Neural cell (in vitro differentiated cells): ENCODE measurements at regions not wholly inside any gene's neighbourhood (a gene's known extent, or its start where the extent isn't known, plus 50 kb on each side); places are given as distances from the start of the nearest gene placed in this dataset.

Source experiments
- EP300 ChIP-seq: fragments of 450-650 bp; conservative IDR thresholded peaks from 2 replicates; pipeline ENCODE4 v1.6.1; 2014; ENCODE audit warnings: antibody characterized with exemption, mild to moderate bottlenecking, moderate library complexity; ENCODE audit not compliant: poor library complexity, severe bottlenecking
- EZH2 ChIP-seq: fragments of 200-600, 300-800 bp; shearing (Covaris generic), sonication (generic); IDR thresholded peaks from 2 replicates; pipeline ENCODE4 v1.6.1; 2014; ENCODE audit warnings: antibody characterized with exemption, low read length, borderline replicate concordance, mild to moderate bottlenecking; ENCODE audit not compliant: insufficient read depth, poor library complexity, severe bottlenecking
- POLR2AphosphoS5 ChIP-seq: IDR thresholded peaks from 2 replicates; pipeline ENCODE4 v1.6.1; 2012
- TF ChIP-seq, protein P1 (sequence below): fragments of 450-650 bp; IDR thresholded peaks from 2 replicates; pipeline ENCODE4 v1.5.1; 2014; ENCODE audit warnings: antibody characterized with exemption, mild to moderate bottlenecking, moderate library complexity; ENCODE audit not compliant: poor library complexity, severe bottlenecking
- TF ChIP-seq, protein P2 (sequence below): IDR thresholded peaks from 2 replicates; pipeline ENCODE4 v1.6.1; 2012; ENCODE audit warnings: borderline replicate concordance

DNA sequence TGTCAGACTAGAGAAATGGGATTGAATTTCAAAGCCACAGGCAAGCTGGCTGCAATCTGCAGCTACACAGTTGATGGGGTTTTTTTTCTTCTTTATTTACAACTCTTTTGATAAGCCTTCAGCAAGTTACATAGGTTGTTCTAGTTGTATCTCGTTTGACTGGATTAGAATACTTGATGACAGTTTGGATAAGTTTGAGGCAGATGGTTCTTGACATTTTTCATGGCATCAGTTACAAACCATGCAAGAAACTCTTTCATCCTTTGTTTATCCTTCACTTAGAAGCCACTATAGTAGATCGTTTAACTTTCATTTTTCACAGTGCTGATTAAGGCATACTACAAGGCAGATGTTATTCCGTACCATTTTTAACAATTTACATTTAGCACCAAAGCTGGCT lies 238.9 kb downstream of the TOX3 start:
- TF ChIP-seq, protein P1, sequence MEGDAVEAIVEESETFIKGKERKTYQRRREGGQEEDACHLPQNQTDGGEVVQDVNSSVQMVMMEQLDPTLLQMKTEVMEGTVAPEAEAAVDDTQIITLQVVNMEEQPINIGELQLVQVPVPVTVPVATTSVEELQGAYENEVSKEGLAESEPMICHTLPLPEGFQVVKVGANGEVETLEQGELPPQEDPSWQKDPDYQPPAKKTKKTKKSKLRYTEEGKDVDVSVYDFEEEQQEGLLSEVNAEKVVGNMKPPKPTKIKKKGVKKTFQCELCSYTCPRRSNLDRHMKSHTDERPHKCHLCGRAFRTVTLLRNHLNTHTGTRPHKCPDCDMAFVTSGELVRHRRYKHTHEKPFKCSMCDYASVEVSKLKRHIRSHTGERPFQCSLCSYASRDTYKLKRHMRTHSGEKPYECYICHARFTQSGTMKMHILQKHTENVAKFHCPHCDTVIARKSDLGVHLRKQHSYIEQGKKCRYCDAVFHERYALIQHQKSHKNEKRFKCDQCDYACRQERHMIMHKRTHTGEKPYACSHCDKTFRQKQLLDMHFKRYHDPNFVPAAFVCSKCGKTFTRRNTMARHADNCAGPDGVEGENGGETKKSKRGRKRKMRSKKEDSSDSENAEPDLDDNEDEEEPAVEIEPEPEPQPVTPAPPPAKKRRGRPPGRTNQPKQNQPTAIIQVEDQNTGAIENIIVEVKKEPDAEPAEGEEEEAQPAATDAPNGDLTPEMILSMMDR: no peak
- TF ChIP-seq POLR2AphosphoS5 (no peak), EZH2 (no peak), EP300 (no peak)
- TF ChIP-seq, protein P2, sequence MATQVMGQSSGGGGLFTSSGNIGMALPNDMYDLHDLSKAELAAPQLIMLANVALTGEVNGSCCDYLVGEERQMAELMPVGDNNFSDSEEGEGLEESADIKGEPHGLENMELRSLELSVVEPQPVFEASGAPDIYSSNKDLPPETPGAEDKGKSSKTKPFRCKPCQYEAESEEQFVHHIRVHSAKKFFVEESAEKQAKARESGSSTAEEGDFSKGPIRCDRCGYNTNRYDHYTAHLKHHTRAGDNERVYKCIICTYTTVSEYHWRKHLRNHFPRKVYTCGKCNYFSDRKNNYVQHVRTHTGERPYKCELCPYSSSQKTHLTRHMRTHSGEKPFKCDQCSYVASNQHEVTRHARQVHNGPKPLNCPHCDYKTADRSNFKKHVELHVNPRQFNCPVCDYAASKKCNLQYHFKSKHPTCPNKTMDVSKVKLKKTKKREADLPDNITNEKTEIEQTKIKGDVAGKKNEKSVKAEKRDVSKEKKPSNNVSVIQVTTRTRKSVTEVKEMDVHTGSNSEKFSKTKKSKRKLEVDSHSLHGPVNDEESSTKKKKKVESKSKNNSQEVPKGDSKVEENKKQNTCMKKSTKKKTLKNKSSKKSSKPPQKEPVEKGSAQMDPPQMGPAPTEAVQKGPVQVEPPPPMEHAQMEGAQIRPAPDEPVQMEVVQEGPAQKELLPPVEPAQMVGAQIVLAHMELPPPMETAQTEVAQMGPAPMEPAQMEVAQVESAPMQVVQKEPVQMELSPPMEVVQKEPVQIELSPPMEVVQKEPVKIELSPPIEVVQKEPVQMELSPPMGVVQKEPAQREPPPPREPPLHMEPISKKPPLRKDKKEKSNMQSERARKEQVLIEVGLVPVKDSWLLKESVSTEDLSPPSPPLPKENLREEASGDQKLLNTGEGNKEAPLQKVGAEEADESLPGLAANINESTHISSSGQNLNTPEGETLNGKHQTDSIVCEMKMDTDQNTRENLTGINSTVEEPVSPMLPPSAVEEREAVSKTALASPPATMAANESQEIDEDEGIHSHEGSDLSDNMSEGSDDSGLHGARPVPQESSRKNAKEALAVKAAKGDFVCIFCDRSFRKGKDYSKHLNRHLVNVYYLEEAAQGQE: no peak
